ENCODE measurements at regions not wholly inside any gene's neighbourhood (a gene's known extent, or its start where the extent isn't known, plus 50 kb on each side); places are given as distances from the start of the nearest gene placed in this dataset.
A peak's percentile ranks its signal among the peaks of the same experiment; 100 is the strongest.

GRCh38 chr2:12113412-12113811, 367.0 kb downstream of the LPIN1 start:
- H3K36me3 ChIP-seq (replicated peaks), result no peaks in the 10 kb centered on the region
- DNase-seq (ENCODE audit: low spot score in 2 of 2), result no peak
- H3K4me3 ChIP-seq, result no peak overlapping the region
- no peaks in the 10 kb centered on the region for H3K27me3 ChIP-seq (ENCODE audit: low read depth)
- in situ Hi-C loops (cut with MboI; ENCODE audit: low sequenced_read_pairs), result no loop called here
- H3K4me1 ChIP-seq, result no peaks in the 10 kb centered on the region
- H3K9me3 ChIP-seq, result no peaks in the 10 kb centered on the region

- Histone ChIP-seq H3K4me1 (no peaks in the 10 kb centered on the region), H3K4me3 (no peak overlapping the region), H3K27me3 (ENCODE audit: low read depth) (no peaks in the 10 kb centered on the region), H3K36me3 (replicated peaks) (no peaks in the 10 kb centered on the region), H3K9me3 (no peaks in the 10 kb centered on the region)
- DNase-seq (ENCODE audit: low spot score in 2 of 2), result no peak
- in situ Hi-C loops (cut with MboI; ENCODE audit: low sequenced_read_pairs), result no loop called here
These were observed 368.4 kb downstream of the LPIN1 start for GRCh38 chr2:12114816-12115215.

GRCh38 chr2:12116228-12116750, 369.9 kb downstream of the LPIN1 start:
- no peaks in the 10 kb centered on the region for H3K9me3 ChIP-seq
- no peaks in the 10 kb centered on the region for H3K27me3 ChIP-seq (ENCODE audit: low read depth)
- no peaks in the 10 kb centered on the region for H3K36me3 ChIP-seq (replicated peaks)
- no peaks in the 10 kb centered on the region for H3K4me1 ChIP-seq
- no peak overlapping the region for H3K4me3 ChIP-seq
- DNase-seq (ENCODE audit: low spot score in 2 of 2), result peak in 1 of 2 experiments; percentile 8
- in situ Hi-C loops (cut with MboI; ENCODE audit: low sequenced_read_pairs), result no loop called here

GRCh38 chr2:12119841-12120240, 373.4 kb downstream of the LPIN1 start:
- no peak for DNase-seq (ENCODE audit: low spot score in 2 of 2)
- no peaks in the 10 kb centered on the region for H3K9me3 ChIP-seq
- in situ Hi-C loops (cut with MboI; ENCODE audit: low sequenced_read_pairs), result no loop called here
- H3K4me1 ChIP-seq, result no peaks in the 10 kb centered on the region
- no peaks in the 10 kb centered on the region for H3K36me3 ChIP-seq (replicated peaks)
- no peaks in the 10 kb centered on the region for H3K27me3 ChIP-seq (ENCODE audit: low read depth)
- no peak overlapping the region for H3K4me3 ChIP-seq

- no peaks in the 10 kb centered on the region for H3K36me3 ChIP-seq (replicated peaks)
- H3K4me3 ChIP-seq, result no peak overlapping the region
- H3K4me1 ChIP-seq, result no peaks in the 10 kb centered on the region
- H3K9me3 ChIP-seq, result no peaks in the 10 kb centered on the region
- H3K27me3 ChIP-seq (ENCODE audit: low read depth), result no peaks in the 10 kb centered on the region
- no peak for DNase-seq (ENCODE audit: low spot score in 2 of 2)
- in situ Hi-C loops (cut with MboI; ENCODE audit: low sequenced_read_pairs), result no loop called here
These were observed 374.1 kb downstream of the LPIN1 start for GRCh38 chr2:12120281-12121150.

GRCh38 chr2:12124790-12125189, 378.4 kb downstream of the LPIN1 start:
- DNase-seq (ENCODE audit: low spot score in 2 of 2), result no peak
- in situ Hi-C loops (cut with MboI; ENCODE audit: low sequenced_read_pairs), result no loop called here
- H3K27me3 ChIP-seq (ENCODE audit: low read depth), result no peaks in the 10 kb centered on the region
- H3K4me1 ChIP-seq, result no peaks in the 10 kb centered on the region
- no peak overlapping the region for H3K4me3 ChIP-seq
- no peaks in the 10 kb centered on the region for H3K9me3 ChIP-seq
- H3K36me3 ChIP-seq (replicated peaks), result no peaks in the 10 kb centered on the region

GRCh38 chr2:12126318-12126717, 379.9 kb downstream of the LPIN1 start:
- Histone ChIP-seq H3K27me3 (ENCODE audit: low read depth) (no peaks in the 10 kb centered on the region), H3K4me3 (no peak overlapping the region), H3K36me3 (replicated peaks) (no peaks in the 10 kb centered on the region), H3K9me3 (no peaks in the 10 kb centered on the region), H3K4me1 (no peaks in the 10 kb centered on the region)
- in situ Hi-C loops (cut with MboI; ENCODE audit: low sequenced_read_pairs), result no loop called here
- DNase-seq (ENCODE audit: low spot score in 2 of 2), result no peak

- in situ Hi-C loops (cut with MboI; ENCODE audit: low sequenced_read_pairs), result no loop called here
These were observed 381.2 kb downstream of the LPIN1 start for GRCh38 chr2:12127638-12128037.

GRCh38 chr2:12131975-12132374, 385.5 kb downstream of the LPIN1 start:
- no peak for DNase-seq (ENCODE audit: low spot score in 2 of 2)
- in situ Hi-C loops (cut with MboI; ENCODE audit: low sequenced_read_pairs), result no loop called here
- Histone ChIP-seq H3K27me3 (ENCODE audit: low read depth) (no peaks in the 10 kb centered on the region; the same call in 1 of the 2 replicates), H3K4me1 (no peaks in the 10 kb centered on the region), H3K36me3 (replicated peaks) (no peaks in the 10 kb centered on the region), H3K4me3 (no peak overlapping the region), H3K9me3 (no peaks in the 10 kb centered on the region)

More at GRCh38 chr2:12127638-12128037, 381.2 kb downstream of the LPIN1 start:
- DNase-seq (ENCODE audit: low spot score in 2 of 2), result no peak
- Histone ChIP-seq H3K9me3 (no peaks in the 10 kb centered on the region), H3K4me3 (no peak overlapping the region), H3K4me1 (no peaks in the 10 kb centered on the region), H3K36me3 (replicated peaks) (no peaks in the 10 kb centered on the region), H3K27me3 (ENCODE audit: low read depth) (no peaks in the 10 kb centered on the region)

GRCh38 chr2:12141618-12142258, 395.3 kb downstream of the LPIN1 start:
- no peak overlapping the region for H3K4me3 ChIP-seq
- no peaks in the 10 kb centered on the region for H3K9me3 ChIP-seq
- H3K36me3 ChIP-seq (replicated peaks), result no peaks in the 10 kb centered on the region
- in situ Hi-C loops (cut with MboI; ENCODE audit: low sequenced_read_pairs), result no loop called here
- no peak for DNase-seq (ENCODE audit: low spot score in 2 of 2)
- H3K4me1 ChIP-seq, result no peaks in the 10 kb centered on the region
- no peaks in the 10 kb centered on the region; the same call in 1 of the 2 replicates for H3K27me3 ChIP-seq (ENCODE audit: low read depth)

GRCh38 chr2:12151716-12152115, 405.3 kb downstream of the LPIN1 start:
- no peaks in the 10 kb centered on the region for H3K4me1 ChIP-seq
- H3K9me3 ChIP-seq, result no peaks in the 10 kb centered on the region
- no peak for DNase-seq (ENCODE audit: low spot score in 2 of 2)
- no peaks in the 10 kb centered on the region for H3K36me3 ChIP-seq (replicated peaks)
- H3K4me3 ChIP-seq, result no peak overlapping the region
- in situ Hi-C loops (cut with MboI; ENCODE audit: low sequenced_read_pairs), result no loop called here
- no peaks in the 10 kb centered on the region for H3K27me3 ChIP-seq (ENCODE audit: low read depth)

GRCh38 chr2:12152888-12153287, 406.5 kb downstream of the LPIN1 start:
- no peak overlapping the region for H3K4me3 ChIP-seq
- H3K27me3 ChIP-seq (ENCODE audit: low read depth), result no peaks in the 10 kb centered on the region
- H3K4me1 ChIP-seq, result no peaks in the 10 kb centered on the region
- no peak for DNase-seq (ENCODE audit: low spot score in 2 of 2)
- H3K36me3 ChIP-seq (replicated peaks), result no peaks in the 10 kb centered on the region
- no peaks in the 10 kb centered on the region for H3K9me3 ChIP-seq
- in situ Hi-C loops (cut with MboI; ENCODE audit: low sequenced_read_pairs), result no loop called here

- in situ Hi-C loops (cut with MboI; ENCODE audit: low sequenced_read_pairs), result no loop called here
- no peak for DNase-seq (ENCODE audit: low spot score in 2 of 2)
- H3K9me3 ChIP-seq, result no peaks in the 10 kb centered on the region
- H3K4me3 ChIP-seq, result no peak overlapping the region
- H3K4me1 ChIP-seq, result no peaks in the 10 kb centered on the region
- H3K27me3 ChIP-seq (ENCODE audit: low read depth), result no peaks in the 10 kb centered on the region
- no peaks in the 10 kb centered on the region for H3K36me3 ChIP-seq (replicated peaks)
These were observed 409.0 kb downstream of the LPIN1 start for GRCh38 chr2:12155303-12156051.

GRCh38 chr2:12156349-12156748, 409.9 kb downstream of the LPIN1 start:
- no peaks in the 10 kb centered on the region for H3K4me1 ChIP-seq
- no peaks in the 10 kb centered on the region for H3K27me3 ChIP-seq (ENCODE audit: low read depth)
- no peaks in the 10 kb centered on the region for H3K9me3 ChIP-seq
- no peaks in the 10 kb centered on the region for H3K36me3 ChIP-seq (replicated peaks)
- no peak for DNase-seq (ENCODE audit: low spot score in 2 of 2)
- H3K4me3 ChIP-seq, result no peak overlapping the region
- in situ Hi-C loops (cut with MboI; ENCODE audit: low sequenced_read_pairs), result no loop called here

Data from HAP-1 (cell line).